ENCODE measurements at regions not wholly inside any gene's neighbourhood (a gene's known extent, or its start where the extent isn't known, plus 50 kb on each side); places are given as distances from the start of the nearest gene placed in this dataset.
"Not testable (repeated sequence)": the region's sequence is repeated elsewhere in the genome, so short reads cannot be mapped to it uniquely, and the experiment has no call there.

DNA sequence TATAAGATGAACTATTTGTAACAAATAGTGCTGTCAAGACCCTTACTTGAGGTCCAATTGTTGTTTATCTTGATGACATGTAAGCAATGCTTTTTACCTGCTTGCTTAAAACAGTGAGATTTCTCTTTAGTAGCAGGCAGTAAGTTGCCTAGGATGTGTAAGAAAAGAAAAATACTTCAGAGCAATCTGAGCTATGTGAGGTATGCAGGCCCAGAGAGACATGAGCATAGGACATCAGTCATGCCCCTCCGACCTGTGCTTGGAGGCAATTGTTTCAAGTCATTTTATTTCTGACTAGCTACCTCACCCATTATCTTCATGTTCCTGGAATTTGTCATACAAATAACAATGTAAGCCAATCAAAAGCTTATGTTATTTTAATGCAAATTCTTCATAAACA is 930.6 kb upstream of the FBXO33 start:
- peaks cover 8% of the 10 kb centered on the region; the same call in 1 of the 2 replicates for H3K9me3 ChIP-seq (ENCODE audit: insufficient read depth, low read length)
- no peak overlapping the region for H2AFZ ChIP-seq (ENCODE audit: low read depth, low read length, severe bottlenecking)
- H3K9me2 ChIP-seq (replicated peaks; ENCODE audit: insufficient read depth, low read length): no peaks in the 10 kb centered on the region
- H3K4me2 ChIP-seq (ENCODE audit: low read depth, low read length, poor library complexity, severe bottlenecking): no peak overlapping the region
- H4K20me1 ChIP-seq (ENCODE audit: low read depth, low read length): no peaks in the 10 kb centered on the region
- H3F3A ChIP-seq (ENCODE audit: insufficient read depth): no peaks in the 10 kb centered on the region
- no peak overlapping the region for H3K9ac ChIP-seq (ENCODE audit: low read length)
- H3K27me3 ChIP-seq (ENCODE audit: low read length): no peaks in the 10 kb centered on the region
- no peak overlapping the region for H3K27ac ChIP-seq (ENCODE audit: low read depth, low read length)
- TF ChIP-seq, protein P1, sequence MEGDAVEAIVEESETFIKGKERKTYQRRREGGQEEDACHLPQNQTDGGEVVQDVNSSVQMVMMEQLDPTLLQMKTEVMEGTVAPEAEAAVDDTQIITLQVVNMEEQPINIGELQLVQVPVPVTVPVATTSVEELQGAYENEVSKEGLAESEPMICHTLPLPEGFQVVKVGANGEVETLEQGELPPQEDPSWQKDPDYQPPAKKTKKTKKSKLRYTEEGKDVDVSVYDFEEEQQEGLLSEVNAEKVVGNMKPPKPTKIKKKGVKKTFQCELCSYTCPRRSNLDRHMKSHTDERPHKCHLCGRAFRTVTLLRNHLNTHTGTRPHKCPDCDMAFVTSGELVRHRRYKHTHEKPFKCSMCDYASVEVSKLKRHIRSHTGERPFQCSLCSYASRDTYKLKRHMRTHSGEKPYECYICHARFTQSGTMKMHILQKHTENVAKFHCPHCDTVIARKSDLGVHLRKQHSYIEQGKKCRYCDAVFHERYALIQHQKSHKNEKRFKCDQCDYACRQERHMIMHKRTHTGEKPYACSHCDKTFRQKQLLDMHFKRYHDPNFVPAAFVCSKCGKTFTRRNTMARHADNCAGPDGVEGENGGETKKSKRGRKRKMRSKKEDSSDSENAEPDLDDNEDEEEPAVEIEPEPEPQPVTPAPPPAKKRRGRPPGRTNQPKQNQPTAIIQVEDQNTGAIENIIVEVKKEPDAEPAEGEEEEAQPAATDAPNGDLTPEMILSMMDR (IDR thresholded peaks at IDR 0.05; ENCODE audit: insufficient read depth, low read length, poor library complexity, severe bottlenecking): no peak
- TF ChIP-seq EZH2phosphoT487 (conservative IDR thresholded peaks at IDR 0.05; ENCODE audit: low read length): no peak
- no peaks in the 10 kb centered on the region for H3K36me3 ChIP-seq (ENCODE audit: low read length)
- H3K79me2 ChIP-seq (ENCODE audit: insufficient read depth, low read length): no peaks in the 10 kb centered on the region
- H3K4me3 ChIP-seq (ENCODE audit: insufficient read depth, low read length, poor library complexity, severe bottlenecking): no peak overlapping the region

DNA sequence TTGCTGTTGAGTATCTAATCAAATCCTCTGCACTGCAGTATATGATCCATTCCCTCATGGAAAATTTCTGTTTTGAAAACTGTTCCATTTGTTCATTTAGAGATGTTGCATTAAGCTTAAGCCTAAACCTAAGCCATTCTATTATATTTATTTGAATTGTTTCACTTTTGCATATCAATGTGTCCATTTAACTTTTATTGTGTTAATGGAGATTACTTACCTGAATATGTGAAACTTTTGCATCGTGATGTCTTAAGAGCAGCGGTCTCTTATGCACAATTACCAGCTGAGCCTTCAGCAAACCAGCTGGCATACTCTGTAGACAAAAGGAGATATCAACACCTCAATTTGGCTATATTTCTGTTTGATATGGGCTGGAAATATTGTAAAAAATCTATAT is 922.5 kb upstream of the FBXO33 start:
- Histone ChIP-seq H3K79me2 (ENCODE audit: insufficient read depth, low read length) (no peaks in the 10 kb centered on the region), H3K9ac (ENCODE audit: low read length) (no peak overlapping the region), H3K27me3 (ENCODE audit: low read length) (no peaks in the 10 kb centered on the region), H3K27ac (ENCODE audit: low read depth, low read length) (no peak overlapping the region), H4K20me1 (ENCODE audit: low read depth, low read length) (no peaks in the 10 kb centered on the region), H3K9me2 (replicated peaks; ENCODE audit: insufficient read depth, low read length) (no peaks in the 10 kb centered on the region), H3K4me3 (ENCODE audit: insufficient read depth, low read length, poor library complexity, severe bottlenecking) (no peak overlapping the region), H3K36me3 (ENCODE audit: low read length) (no peaks in the 10 kb centered on the region), H3K9me3 (ENCODE audit: insufficient read depth, low read length) (peaks cover 6% of the 10 kb centered on the region; the same call in 1 of the 2 replicates), H3F3A (ENCODE audit: insufficient read depth) (no peaks in the 10 kb centered on the region), H2AFZ (ENCODE audit: low read depth, low read length, severe bottlenecking) (no peak overlapping the region), H3K4me2 (ENCODE audit: low read depth, low read length, poor library complexity, severe bottlenecking) (no peak overlapping the region)
- TF ChIP-seq, protein P1 (IDR thresholded peaks at IDR 0.05; ENCODE audit: insufficient read depth, low read length, poor library complexity, severe bottlenecking): no peak
- no peak for TF ChIP-seq EZH2phosphoT487 (conservative IDR thresholded peaks at IDR 0.05; ENCODE audit: low read length)

DNA sequence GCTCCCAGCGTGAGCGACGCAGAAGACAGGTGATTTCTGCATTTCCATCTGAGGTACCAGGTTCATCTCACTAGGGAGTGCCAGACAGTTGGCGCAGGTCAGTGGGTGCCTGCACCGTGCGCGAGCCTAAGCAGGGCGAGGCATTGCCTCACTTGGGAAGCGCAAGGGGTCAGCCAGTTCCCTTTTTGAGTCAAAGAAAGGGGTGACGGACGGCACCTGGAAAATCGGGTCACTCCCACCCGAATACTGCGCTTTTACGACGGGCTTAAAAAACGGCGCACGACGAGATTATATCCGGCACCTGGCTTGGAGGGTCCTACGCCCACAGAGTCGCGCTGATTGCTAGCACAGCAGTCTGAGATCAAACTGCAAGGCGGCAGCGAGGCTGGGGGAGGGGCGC is 915.9 kb upstream of the FBXO33 start:
- H3K79me2 ChIP-seq (ENCODE audit: insufficient read depth, low read length); H3K4me2 ChIP-seq (ENCODE audit: low read depth, low read length, poor library complexity, severe bottlenecking); H3K9me3 ChIP-seq (ENCODE audit: insufficient read depth, low read length); H3K27ac ChIP-seq (ENCODE audit: low read depth, low read length); H3K9ac ChIP-seq (ENCODE audit: low read length); H3K9me2 ChIP-seq (replicated peaks; ENCODE audit: insufficient read depth, low read length); H3K36me3 ChIP-seq (ENCODE audit: low read length); H3K4me3 ChIP-seq (ENCODE audit: insufficient read depth, low read length, poor library complexity, severe bottlenecking); H2AFZ ChIP-seq (ENCODE audit: low read depth, low read length, severe bottlenecking); H3K27me3 ChIP-seq (ENCODE audit: low read length); H4K20me1 ChIP-seq (ENCODE audit: low read depth, low read length); H3F3A ChIP-seq (ENCODE audit: insufficient read depth): not testable (repeated sequence)

DNA sequence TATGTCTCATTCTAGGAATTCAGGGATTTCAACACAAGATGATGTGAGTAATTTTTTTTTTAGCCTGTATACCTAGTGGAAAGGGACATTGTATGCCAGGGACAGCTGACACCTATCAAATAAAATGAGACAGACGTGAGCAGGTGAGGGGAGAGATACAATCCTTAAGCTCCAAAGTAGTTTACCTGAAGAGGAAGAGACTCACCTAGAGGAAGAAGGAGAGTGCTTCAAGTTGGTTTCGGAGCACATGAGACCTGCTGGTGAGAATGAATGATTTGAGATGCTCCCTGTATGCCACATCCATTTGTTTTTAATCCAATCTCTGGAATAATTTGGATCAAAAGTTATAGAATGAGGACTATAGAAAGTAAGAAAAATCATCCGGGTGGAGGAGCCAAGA is 915.4 kb upstream of the FBXO33 start:
- Histone ChIP-seq H3K27me3 (ENCODE audit: low read length) (no peaks in the 10 kb centered on the region), H3K36me3 (ENCODE audit: low read length) (no peaks in the 10 kb centered on the region), H3K9me3 (ENCODE audit: insufficient read depth, low read length) (no peaks in the 10 kb centered on the region), H3K9ac (ENCODE audit: low read length) (no peak overlapping the region), H3K4me2 (ENCODE audit: low read depth, low read length, poor library complexity, severe bottlenecking) (no peak overlapping the region), H3F3A (ENCODE audit: insufficient read depth) (no peaks in the 10 kb centered on the region), H4K20me1 (ENCODE audit: low read depth, low read length) (no peaks in the 10 kb centered on the region), H3K4me3 (ENCODE audit: insufficient read depth, low read length, poor library complexity, severe bottlenecking) (no peak overlapping the region), H3K79me2 (ENCODE audit: insufficient read depth, low read length) (no peaks in the 10 kb centered on the region), H2AFZ (ENCODE audit: low read depth, low read length, severe bottlenecking) (no peak overlapping the region), H3K27ac (ENCODE audit: low read depth, low read length) (no peak overlapping the region), H3K9me2 (replicated peaks; ENCODE audit: insufficient read depth, low read length) (no peaks in the 10 kb centered on the region)
- no peak for TF ChIP-seq EZH2phosphoT487 (conservative IDR thresholded peaks at IDR 0.05; ENCODE audit: low read length)
- TF ChIP-seq, protein P1 (IDR thresholded peaks at IDR 0.05; ENCODE audit: insufficient read depth, low read length, poor library complexity, severe bottlenecking): no peak
